ENCODE measurements at regions not wholly inside any gene's neighbourhood (a gene's known extent, or its start where the extent isn't known, plus 50 kb on each side); places are given as distances from the start of the nearest gene placed in this dataset.

DNA sequence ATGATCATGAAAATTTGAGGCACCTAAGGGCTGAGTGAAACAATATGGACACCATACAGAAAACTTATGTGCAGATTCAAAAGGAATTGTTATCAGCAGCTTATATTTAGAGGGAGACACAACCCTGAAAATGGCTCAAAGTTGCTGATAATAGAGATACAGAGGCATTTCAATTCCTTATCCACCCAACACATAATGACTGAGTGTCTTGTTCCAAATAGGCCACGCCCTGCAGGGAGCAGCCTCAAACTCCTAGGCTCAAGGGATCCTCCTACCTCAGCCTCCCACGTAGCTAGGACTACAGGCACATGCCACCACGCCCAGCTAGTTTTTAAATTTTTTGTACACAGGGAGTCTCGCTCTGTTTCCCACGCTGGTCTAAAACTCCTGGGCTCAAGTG lies 79.0 kb downstream of the LBH start:
- ChIA-PET CTCF (no interaction called here), POLR2A (no interaction called here), RAD21 (ENCODE audit: low non-redundant PET in 1 of 2, low total read pairs in 2 of 2, uncharacterized antibody in 2 of 2, unreplicated experiment in 2 of 2) (no interaction called here)
- Histone ChIP-seq H2AFZ (ENCODE audit: low read depth, low read length, poor library complexity, severe bottlenecking) (no peak overlapping the region), H4K20me1 (ENCODE audit: insufficient read depth) (no peaks in the 10 kb centered on the region), H3K27me3 (ENCODE audit: insufficient read depth, low read length) (no peaks in the 10 kb centered on the region), H3K4me2 (ENCODE audit: low read length) (no peak overlapping the region), H3K9me2 (ENCODE audit: insufficient read depth) (no peaks in the 10 kb centered on the region), H3K27ac (ENCODE audit: low read depth, low read length) (no peak overlapping the region), H3K79me2 (ENCODE audit: insufficient read depth, low read length) (no peaks in the 10 kb centered on the region), H3K36me3 (ENCODE audit: control insufficient read depth in 1 of 2, insufficient read depth in 2 of 2, low read length in 2 of 2) (no peaks in the 10 kb centered on the region), H3K4me1 (ENCODE audit: control insufficient read depth in 1 of 2, insufficient read depth in 2 of 2, low read length in 2 of 2) (no peaks in the 10 kb centered on the region), H3K9ac (ENCODE audit: low read length) (no peak overlapping the region), H3K9me3 (ENCODE audit: control insufficient read depth in 1 of 2, insufficient read depth in 1 of 2, low read depth in 1 of 2, low read length in 2 of 2) (no peaks in the 10 kb centered on the region), H3K4me3 (replicated peaks in 1 of 2; ENCODE audit: low read depth in 1 of 2, low read length in 2 of 2) (no peak overlapping the region)
- intact Hi-C loops (cut with micrococcal nuclease), result no loop called here
- no TSS peak for BruUV-seq (replicated peaks)
- TF ChIP-seq, protein P1, sequence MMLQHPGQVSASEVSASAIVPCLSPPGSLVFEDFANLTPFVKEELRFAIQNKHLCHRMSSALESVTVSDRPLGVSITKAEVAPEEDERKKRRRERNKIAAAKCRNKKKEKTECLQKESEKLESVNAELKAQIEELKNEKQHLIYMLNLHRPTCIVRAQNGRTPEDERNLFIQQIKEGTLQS (IDR thresholded peaks at IDR 0.05), result no peak
- TF ChIP-seq, protein P2, sequence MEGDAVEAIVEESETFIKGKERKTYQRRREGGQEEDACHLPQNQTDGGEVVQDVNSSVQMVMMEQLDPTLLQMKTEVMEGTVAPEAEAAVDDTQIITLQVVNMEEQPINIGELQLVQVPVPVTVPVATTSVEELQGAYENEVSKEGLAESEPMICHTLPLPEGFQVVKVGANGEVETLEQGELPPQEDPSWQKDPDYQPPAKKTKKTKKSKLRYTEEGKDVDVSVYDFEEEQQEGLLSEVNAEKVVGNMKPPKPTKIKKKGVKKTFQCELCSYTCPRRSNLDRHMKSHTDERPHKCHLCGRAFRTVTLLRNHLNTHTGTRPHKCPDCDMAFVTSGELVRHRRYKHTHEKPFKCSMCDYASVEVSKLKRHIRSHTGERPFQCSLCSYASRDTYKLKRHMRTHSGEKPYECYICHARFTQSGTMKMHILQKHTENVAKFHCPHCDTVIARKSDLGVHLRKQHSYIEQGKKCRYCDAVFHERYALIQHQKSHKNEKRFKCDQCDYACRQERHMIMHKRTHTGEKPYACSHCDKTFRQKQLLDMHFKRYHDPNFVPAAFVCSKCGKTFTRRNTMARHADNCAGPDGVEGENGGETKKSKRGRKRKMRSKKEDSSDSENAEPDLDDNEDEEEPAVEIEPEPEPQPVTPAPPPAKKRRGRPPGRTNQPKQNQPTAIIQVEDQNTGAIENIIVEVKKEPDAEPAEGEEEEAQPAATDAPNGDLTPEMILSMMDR (IDR thresholded peaks at IDR 0.05 in 2 of 3, conservative IDR thresholded peaks at IDR 0.05 in 1 of 3; ENCODE audit: borderline replicate concordance in 1 of 3, insufficient read depth in 1 of 3, low read depth in 2 of 3, low read length in 2 of 3), result no peak
- TF ChIP-seq EZH2phosphoT487 (IDR thresholded peaks at IDR 0.05; ENCODE audit: borderline replicate concordance) (no peak), SIN3A (IDR thresholded peaks at IDR 0.05; ENCODE audit: low read depth) (no peak), CBX3 (IDR thresholded peaks at IDR 0.05; ENCODE audit: low read depth) (no peak), TCF7L2 (IDR thresholded peaks at IDR 0.05; ENCODE audit: borderline replicate concordance, extremely low read depth, insufficient read depth, insufficient read length) (no peak), ZNF274 (IDR thresholded peaks at IDR 0.05; ENCODE audit: low read depth, low read length) (no peak), ZFX (IDR thresholded peaks at IDR 0.05) (no peak)
- TF ChIP-seq, protein P3, sequence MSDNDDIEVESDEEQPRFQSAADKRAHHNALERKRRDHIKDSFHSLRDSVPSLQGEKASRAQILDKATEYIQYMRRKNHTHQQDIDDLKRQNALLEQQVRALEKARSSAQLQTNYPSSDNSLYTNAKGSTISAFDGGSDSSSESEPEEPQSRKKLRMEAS (IDR thresholded peaks at IDR 0.05), result no peak
- DNase-seq (ENCODE audit: low read depth, low spot score), result no peak
- no peak for ATAC-seq
